Amniotic stem cell (primary cell): ENCODE measurements at regions not wholly inside any gene's neighbourhood (a gene's known extent, or its start where the extent isn't known, plus 50 kb on each side); places are given as distances from the start of the nearest gene placed in this dataset.

Experiments
- DNase-seq: peaks from one replicate; lab custom pipeline; 2025; lab: John Stamatoyannopoulos, UW

- no peak for DNase-seq
Observed at GRCh38 chr6:82646231-82646615, 282.6 kb downstream of the TPBG start.

GRCh38 chr6:82651845-82652335 is 288.3 kb downstream of the TPBG start:
- DNase-seq, result no peak

- no peak for DNase-seq
Observed at GRCh38 chr6:82679232-82679631, 315.6 kb downstream of the TPBG start.

- DNase-seq, result no peak
Observed at GRCh38 chr6:82680192-82680591, 316.6 kb downstream of the TPBG start.

GRCh38 chr6:82681119-82681714 is 317.6 kb downstream of the TPBG start:
- no peak for DNase-seq

GRCh38 chr6:82686719-82687118 is 323.1 kb downstream of the TPBG start:
- DNase-seq, result no peak

- no peak for DNase-seq
Observed at GRCh38 chr6:82687855-82688254, 324.2 kb downstream of the TPBG start.

GRCh38 chr6:82690283-82690682 is 326.7 kb downstream of the TPBG start:
- no peak for DNase-seq

- no peak for DNase-seq
Observed at GRCh38 chr6:82691997-82692396, 328.4 kb downstream of the TPBG start.

GRCh38 chr6:82693094-82693493 is 329.5 kb downstream of the TPBG start:
- no peak for DNase-seq

- DNase-seq, result no peak
Observed at GRCh38 chr6:82701341-82701740, 337.7 kb downstream of the TPBG start.

- no peak for DNase-seq
Observed at GRCh38 chr6:82702574-82702973, 339.0 kb downstream of the TPBG start.

- no peak for DNase-seq
Observed at GRCh38 chr6:82703230-82703629, 339.6 kb downstream of the TPBG start.

- DNase-seq, result no peak
Observed at GRCh38 chr6:82704045-82704444, 340.4 kb downstream of the TPBG start.

- no peak for DNase-seq
Observed at GRCh38 chr6:82705579-82705978, 342.0 kb downstream of the TPBG start.

GRCh38 chr6:82711105-82711827 is 347.6 kb downstream of the TPBG start:
- no peak for DNase-seq

GRCh38 chr6:82711971-82712370 is 348.4 kb downstream of the TPBG start:
- no peak for DNase-seq

GRCh38 chr6:82712389-82712788 is 348.8 kb downstream of the TPBG start:
- no peak for DNase-seq

GRCh38 chr6:82712826-82713225 is 349.2 kb downstream of the TPBG start:
- DNase-seq, result no peak

- DNase-seq, result no peak
Observed at GRCh38 chr6:82720992-82721391, 344.6 kb downstream of the UBE3D start.

GRCh38 chr6:82735790-82736189 is 329.9 kb downstream of the UBE3D start:
- DNase-seq, result no peak

- DNase-seq, result no peak
Observed at GRCh38 chr6:82737965-82738364, 327.7 kb downstream of the UBE3D start.

- no peak for DNase-seq
Observed at GRCh38 chr6:82738773-82739172, 326.9 kb downstream of the UBE3D start.

- no peak for DNase-seq
Observed at GRCh38 chr6:82739303-82739702, 326.3 kb downstream of the UBE3D start.
